SK-N-SH treated with all-trans-retinoic acid at 6 μM for 48 hours (cell line): ENCODE measurements at regions not wholly inside any gene's neighbourhood (a gene's known extent, or its start where the extent isn't known, plus 50 kb on each side); places are given as distances from the start of the nearest gene placed in this dataset.

ENCODE experiments used
- ARNTL ChIP-seq: fragments of 450-650 bp; formaldehyde crosslinking; IDR thresholded peaks from 2 replicates; pipeline ENCODE4 v1.5.0; 2020; ENCODE audit warnings: low read depth, mild to moderate bottlenecking, moderate library complexity, borderline replicate concordance
- BACH2 ChIP-seq: fragments of 250-450 bp; sonication (Bioruptor Pico); IDR thresholded peaks from 2 replicates; pipeline ENCODE4 v1.9.0; 2021; ENCODE audit warnings: mild to moderate bottlenecking, borderline replicate concordance
- CREB5 ChIP-seq: fragments of 250-450 bp; sonication (Bioruptor Pico); IDR thresholded peaks from 2 replicates; pipeline ENCODE4 v1.5.1; 2020; ENCODE audit warnings: low read depth, mild to moderate bottlenecking, moderate library complexity
- GLIS3 ChIP-seq: fragments of 250-450 bp; sonication (Bioruptor Pico); IDR thresholded peaks from 2 replicates; pipeline ENCODE4 v1.5.0; 2020; ENCODE audit warnings: mild to moderate bottlenecking, moderate library complexity
- SNAI2 ChIP-seq: fragments of 250-450 bp; sonication (Bioruptor Pico); IDR thresholded peaks from 2 replicates; pipeline ENCODE4 v1.5.0; 2020; ENCODE audit warnings: mild to moderate bottlenecking, moderate library complexity
- TCF4 ChIP-seq: fragments of 250-450 bp; sonication (Bioruptor Pico); IDR thresholded peaks from 2 replicates; pipeline ENCODE4 v1.8.0; 2021; ENCODE audit warnings: mild to moderate bottlenecking, moderate library complexity, borderline replicate concordance
- ZC3H10 ChIP-seq: fragments of 250-450 bp; sonication (Bioruptor Pico); IDR thresholded peaks from 2 replicates; pipeline ENCODE4 v1.5.1; 2021; ENCODE audit warnings: mild to moderate bottlenecking, moderate library complexity
- ZFP3 ChIP-seq: fragments of 250-450 bp; sonication (Bioruptor Pico); IDR thresholded peaks from 2 replicates; pipeline ENCODE4 v1.5.0; 2020; ENCODE audit warnings: mild to moderate bottlenecking, moderate library complexity
- ZFP30 ChIP-seq: fragments of 450-650 bp; formaldehyde crosslinking; IDR thresholded peaks from 2 replicates; pipeline ENCODE4 v1.5.0; 2022; ENCODE audit warnings: mild to moderate bottlenecking, moderate library complexity
- ZNF565 ChIP-seq: fragments of 450-650 bp; formaldehyde crosslinking; conservative IDR thresholded peaks from 2 replicates; pipeline ENCODE4 v1.5.0; 2020; ENCODE audit warnings: low read depth, mild to moderate bottlenecking, moderate library complexity
- ZNF8 ChIP-seq: fragments of 450-650 bp; formaldehyde crosslinking; IDR thresholded peaks from 2 replicates; pipeline ENCODE4 v1.5.0; 2020; ENCODE audit warnings: mild to moderate bottlenecking, moderate library complexity
- TF ChIP-seq, protein P1 (sequence below): fragments of 250-450 bp; sonication (Bioruptor Pico); IDR thresholded peaks from 2 replicates; pipeline ENCODE4 v1.8.0; 2020; ENCODE audit warnings: mild to moderate bottlenecking, moderate library complexity, borderline replicate concordance

- no peak for TF ChIP-seq ZNF8 (CRISPR knock-in tag)
- no peak for TF ChIP-seq ZFP3 (CRISPR knock-in tag)
- TF ChIP-seq, protein P1, sequence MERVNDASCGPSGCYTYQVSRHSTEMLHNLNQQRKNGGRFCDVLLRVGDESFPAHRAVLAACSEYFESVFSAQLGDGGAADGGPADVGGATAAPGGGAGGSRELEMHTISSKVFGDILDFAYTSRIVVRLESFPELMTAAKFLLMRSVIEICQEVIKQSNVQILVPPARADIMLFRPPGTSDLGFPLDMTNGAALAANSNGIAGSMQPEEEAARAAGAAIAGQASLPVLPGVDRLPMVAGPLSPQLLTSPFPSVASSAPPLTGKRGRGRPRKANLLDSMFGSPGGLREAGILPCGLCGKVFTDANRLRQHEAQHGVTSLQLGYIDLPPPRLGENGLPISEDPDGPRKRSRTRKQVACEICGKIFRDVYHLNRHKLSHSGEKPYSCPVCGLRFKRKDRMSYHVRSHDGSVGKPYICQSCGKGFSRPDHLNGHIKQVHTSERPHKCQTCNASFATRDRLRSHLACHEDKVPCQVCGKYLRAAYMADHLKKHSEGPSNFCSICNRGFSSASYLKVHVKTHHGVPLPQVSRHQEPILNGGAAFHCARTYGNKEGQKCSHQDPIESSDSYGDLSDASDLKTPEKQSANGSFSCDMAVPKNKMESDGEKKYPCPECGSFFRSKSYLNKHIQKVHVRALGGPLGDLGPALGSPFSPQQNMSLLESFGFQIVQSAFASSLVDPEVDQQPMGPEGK, result no peak
- TF ChIP-seq ARNTL (CRISPR knock-in tag), result no peak
- no peak for TF ChIP-seq ZNF565 (CRISPR knock-in tag)
- TF ChIP-seq SNAI2 (CRISPR knock-in tag), result no peak
- no peak for TF ChIP-seq ZFP30
- no peak for TF ChIP-seq TCF4 (CRISPR knock-in tag)
- no peak for TF ChIP-seq CREB5
- no peak for TF ChIP-seq GLIS3
- TF ChIP-seq ZC3H10, result no peak
- no peak for TF ChIP-seq BACH2
Observed at GRCh38 chr12:87202189-87202588, 827.0 kb downstream of the C12orf50 start.
